Esophagus muscularis mucosa (tissue), 3 donors: ENCODE measurements at regions not wholly inside any gene's neighbourhood (a gene's known extent, or its start where the extent isn't known, plus 50 kb on each side); places are given as distances from the start of the nearest gene placed in this dataset.

Experiments
- POLR2A ChIP-seq: fragments of 450-650 bp; IDR thresholded peaks from one replicate; pipeline ENCODE4 v1.6.1; 2017; ENCODE audit warnings: antibody characterized with exemption, moderate library complexity, mild to moderate bottlenecking, low read depth
- POLR2AphosphoS5 ChIP-seq, 2 donors: sonication (generic); formaldehyde crosslinking; IDR thresholded peaks; one replicate each; pipeline ENCODE4 v1.6.1; 2017; ENCODE audit warnings: antibody characterized with exemption in 2 of 2
- TF ChIP-seq, protein P1 (sequence below), 3 experiments: fragments of 200-600 bp in 2 of 3; fragments of 450-650 bp in 1 of 3; sonication (generic) in 2 of 3; IDR thresholded peaks; one replicate each; pipeline ENCODE4 v1.5.1; 2017 to 2019; ENCODE audit warnings: antibody characterized with exemption in 3 of 3, mild to moderate bottlenecking in 2 of 3, moderate library complexity in 1 of 3

DNA sequence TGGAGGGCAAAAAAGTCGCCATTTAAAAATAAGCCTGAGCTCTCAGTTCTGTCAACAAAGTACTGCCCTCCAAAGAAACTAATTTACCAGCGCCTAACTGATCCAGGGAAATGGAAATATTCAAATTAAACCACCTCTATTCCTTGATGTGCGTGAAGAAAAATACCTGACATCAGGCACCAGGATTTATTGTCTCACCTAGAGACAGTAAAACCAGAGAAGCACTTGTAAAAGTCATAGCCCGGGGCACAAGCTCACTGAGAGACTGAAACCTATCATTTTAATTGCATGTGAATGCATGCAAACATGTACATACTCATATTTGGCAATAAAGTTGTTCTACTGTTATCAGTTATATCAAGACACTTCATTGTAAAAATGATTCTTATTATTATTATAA is 147.3 kb upstream of the VSTM2A start:
- TF ChIP-seq, protein P1, sequence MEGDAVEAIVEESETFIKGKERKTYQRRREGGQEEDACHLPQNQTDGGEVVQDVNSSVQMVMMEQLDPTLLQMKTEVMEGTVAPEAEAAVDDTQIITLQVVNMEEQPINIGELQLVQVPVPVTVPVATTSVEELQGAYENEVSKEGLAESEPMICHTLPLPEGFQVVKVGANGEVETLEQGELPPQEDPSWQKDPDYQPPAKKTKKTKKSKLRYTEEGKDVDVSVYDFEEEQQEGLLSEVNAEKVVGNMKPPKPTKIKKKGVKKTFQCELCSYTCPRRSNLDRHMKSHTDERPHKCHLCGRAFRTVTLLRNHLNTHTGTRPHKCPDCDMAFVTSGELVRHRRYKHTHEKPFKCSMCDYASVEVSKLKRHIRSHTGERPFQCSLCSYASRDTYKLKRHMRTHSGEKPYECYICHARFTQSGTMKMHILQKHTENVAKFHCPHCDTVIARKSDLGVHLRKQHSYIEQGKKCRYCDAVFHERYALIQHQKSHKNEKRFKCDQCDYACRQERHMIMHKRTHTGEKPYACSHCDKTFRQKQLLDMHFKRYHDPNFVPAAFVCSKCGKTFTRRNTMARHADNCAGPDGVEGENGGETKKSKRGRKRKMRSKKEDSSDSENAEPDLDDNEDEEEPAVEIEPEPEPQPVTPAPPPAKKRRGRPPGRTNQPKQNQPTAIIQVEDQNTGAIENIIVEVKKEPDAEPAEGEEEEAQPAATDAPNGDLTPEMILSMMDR (IDR thresholded peaks at IDR 0.05): no peak
- TF ChIP-seq POLR2A (no peak), POLR2AphosphoS5 (IDR thresholded peaks at IDR 0.05) (no peak)
